ENCODE measurements at regions not wholly inside any gene's neighbourhood (a gene's known extent, or its start where the extent isn't known, plus 50 kb on each side); places are given as distances from the start of the nearest gene placed in this dataset.
A peak's percentile ranks its signal among the peaks of the same experiment; 100 is the strongest.
"Not testable (repeated sequence)": the region's sequence is repeated elsewhere in the genome, so short reads cannot be mapped to it uniquely, and the experiment has no call there.

DNA sequence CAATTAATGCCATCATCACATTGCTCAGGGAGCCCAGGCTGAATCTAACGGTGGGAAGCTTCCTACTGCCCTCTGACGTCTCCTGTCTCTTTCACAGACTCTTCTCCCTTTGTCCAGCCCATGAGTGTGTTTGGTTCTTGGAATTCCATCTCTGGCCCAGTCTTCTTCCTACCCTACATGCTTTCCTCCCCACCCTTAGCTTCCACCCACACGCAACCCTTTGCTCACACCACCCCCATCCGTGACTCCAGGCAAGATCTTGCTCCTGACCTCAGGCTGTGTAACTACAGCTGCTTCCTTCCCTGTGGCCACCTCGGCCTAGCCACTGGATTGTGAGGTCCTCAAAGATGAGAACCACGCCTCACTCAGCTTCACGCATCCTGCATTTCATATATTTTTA, 72.3 kb upstream of the THBS1 start:
- H2AFZ ChIP-seq (ENCODE audit: low read length, unreplicated experiment), result no peak overlapping the region
- no peak overlapping the region for H3K27ac ChIP-seq (ENCODE audit: low read depth, low read length)
- H3K4me1 ChIP-seq (ENCODE audit: control insufficient read depth, insufficient read depth, low read length, unreplicated experiment), result peaks cover 25% of the 10 kb centered on the region
- H3K36me3 ChIP-seq (ENCODE audit: insufficient read depth, low read length), result no peaks in the 10 kb centered on the region
- H3K79me2 ChIP-seq (ENCODE audit: control insufficient read depth, insufficient read depth, low read length, unreplicated experiment), result no peaks in the 10 kb centered on the region
- H3K27me3 ChIP-seq (ENCODE audit: insufficient read depth, low read length), result no peaks in the 10 kb centered on the region
- no peak overlapping the region for H3K4me3 ChIP-seq (ENCODE audit: low read depth, low read length)

DNA sequence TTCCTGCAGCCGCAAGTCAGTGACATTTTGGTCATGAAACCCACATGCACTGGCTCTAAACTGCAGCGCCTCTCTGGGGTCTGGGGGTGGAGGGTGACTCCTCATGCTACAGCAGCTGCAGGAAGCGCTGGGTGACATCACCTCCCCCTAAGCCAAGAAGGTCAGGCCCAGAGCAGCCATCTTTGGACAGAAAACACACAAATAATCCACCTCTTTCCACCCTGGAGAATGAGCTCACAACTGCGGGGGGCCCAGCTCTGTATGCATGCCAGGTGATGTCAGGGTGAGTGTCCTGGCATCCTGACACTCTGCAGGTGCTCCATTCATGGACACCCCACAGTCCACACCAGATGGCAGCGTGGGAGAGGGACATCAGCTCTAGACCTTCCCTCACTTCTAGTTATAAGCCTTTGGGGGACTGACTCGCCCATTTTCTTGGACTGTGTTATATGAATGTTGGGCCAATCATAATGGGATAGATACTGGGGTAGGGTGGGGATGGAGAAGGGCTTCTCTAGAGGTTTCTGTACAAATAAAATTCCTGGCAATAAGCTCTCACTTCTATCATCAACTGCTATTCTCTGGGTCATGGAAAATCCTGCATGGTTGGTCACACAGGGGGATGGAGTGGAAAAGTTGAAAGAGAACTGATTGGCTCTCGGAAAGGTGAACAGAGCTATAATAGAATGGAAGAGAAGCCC, 70.7 kb upstream of the THBS1 start:
- peaks cover 15% of the 10 kb centered on the region for H3K4me1 ChIP-seq (ENCODE audit: control insufficient read depth, insufficient read depth, low read length, unreplicated experiment)
- no peaks in the 10 kb centered on the region for H3K36me3 ChIP-seq (ENCODE audit: insufficient read depth, low read length)

GRCh38 chr15:39511000-39511915, 69.6 kb upstream of the THBS1 start:
- Histone ChIP-seq H3K79me2 (ENCODE audit: control insufficient read depth, insufficient read depth, low read length, unreplicated experiment) (no peaks in the 10 kb centered on the region), H2AFZ (ENCODE audit: low read length, unreplicated experiment) (no peak overlapping the region), H3K36me3 (ENCODE audit: insufficient read depth, low read length) (no peaks in the 10 kb centered on the region), H3K27ac (ENCODE audit: low read depth, low read length) (no peak overlapping the region), H3K27me3 (ENCODE audit: insufficient read depth, low read length) (peaks cover under 1% of the 10 kb centered on the region; the same call in 1 of the 2 replicates), H3K4me1 (ENCODE audit: control insufficient read depth, insufficient read depth, low read length, unreplicated experiment) (peaks cover 14% of the 10 kb centered on the region), H3K4me3 (ENCODE audit: low read depth, low read length) (peak overlapping the region; percentile 47; the same call in 1 of the 2 replicates)

More for the DNA sequence above, 70.7 kb upstream of the THBS1 start:
- H3K4me3 ChIP-seq (ENCODE audit: low read depth, low read length), result no peak overlapping the region
- H2AFZ ChIP-seq (ENCODE audit: low read length, unreplicated experiment), result no peak overlapping the region
- H3K79me2 ChIP-seq (ENCODE audit: control insufficient read depth, insufficient read depth, low read length, unreplicated experiment), result no peaks in the 10 kb centered on the region
- no peaks in the 10 kb centered on the region for H3K27me3 ChIP-seq (ENCODE audit: insufficient read depth, low read length)
- H3K27ac ChIP-seq (ENCODE audit: low read depth, low read length), result no peak overlapping the region

DNA sequence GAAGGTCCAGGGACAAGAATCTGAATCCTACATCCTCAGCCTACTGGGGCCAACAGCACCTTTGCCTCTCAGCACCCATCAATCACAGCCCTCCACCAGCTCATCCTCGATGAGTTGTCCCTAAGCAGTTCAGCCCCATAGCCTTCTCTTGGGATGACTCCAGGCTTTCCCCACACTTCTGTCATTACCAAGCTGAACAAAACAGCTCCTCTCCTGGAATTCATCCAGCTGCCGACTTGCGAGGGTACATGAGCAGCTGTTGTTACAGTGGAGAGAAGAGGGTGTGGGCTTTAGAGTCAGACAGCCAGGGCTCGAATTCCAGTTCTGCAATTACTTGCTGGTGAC, 69.0 kb upstream of the THBS1 start:
- Histone ChIP-seq H3K36me3 (ENCODE audit: insufficient read depth, low read length) (no peaks in the 10 kb centered on the region), H3K4me1 (ENCODE audit: control insufficient read depth, insufficient read depth, low read length, unreplicated experiment) (peaks cover 14% of the 10 kb centered on the region), H2AFZ (ENCODE audit: low read length, unreplicated experiment) (no peak overlapping the region), H3K79me2 (ENCODE audit: control insufficient read depth, insufficient read depth, low read length, unreplicated experiment) (no peaks in the 10 kb centered on the region), H3K4me3 (ENCODE audit: low read depth, low read length) (peak overlapping the region; percentile 47; the same call in 1 of the 2 replicates), H3K27ac (ENCODE audit: low read depth, low read length) (no peak overlapping the region), H3K27me3 (ENCODE audit: insufficient read depth, low read length) (peaks cover 7% of the 10 kb centered on the region)

DNA sequence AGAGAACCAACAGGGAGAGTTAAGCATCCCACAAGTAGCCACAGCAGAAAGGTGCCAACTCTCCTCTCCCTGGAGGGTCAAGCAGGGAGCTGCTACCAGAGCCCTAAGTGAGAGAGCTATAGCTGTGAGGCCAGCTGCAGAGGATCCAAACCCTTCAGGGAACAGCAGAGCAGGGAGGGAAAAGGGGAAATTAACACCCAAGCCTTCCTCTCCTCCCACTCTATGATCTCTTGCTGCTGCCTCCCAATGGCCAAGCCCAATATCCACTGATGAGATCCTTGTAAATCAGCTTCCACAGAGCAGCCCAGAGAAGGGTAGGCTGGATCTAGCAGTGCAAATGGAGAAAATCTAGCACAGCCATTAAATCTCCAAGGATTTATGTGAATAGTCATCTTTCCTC, 68.2 kb upstream of the THBS1 start:
- Histone ChIP-seq H3K36me3 (ENCODE audit: insufficient read depth, low read length) (no peaks in the 10 kb centered on the region), H3K27me3 (ENCODE audit: insufficient read depth, low read length) (peaks cover 14% of the 10 kb centered on the region), H3K4me3 (ENCODE audit: low read depth, low read length) (no peak overlapping the region), H3K27ac (ENCODE audit: low read depth, low read length) (no peak overlapping the region), H3K4me1 (ENCODE audit: control insufficient read depth, insufficient read depth, low read length, unreplicated experiment) (peaks cover 14% of the 10 kb centered on the region), H3K79me2 (ENCODE audit: control insufficient read depth, insufficient read depth, low read length, unreplicated experiment) (no peaks in the 10 kb centered on the region), H2AFZ (ENCODE audit: low read length, unreplicated experiment) (no peak overlapping the region)

GRCh38 chr15:39513936-39514335, 66.9 kb upstream of the THBS1 start:
- Histone ChIP-seq H2AFZ (ENCODE audit: low read length, unreplicated experiment) (no peak overlapping the region), H3K27me3 (ENCODE audit: insufficient read depth, low read length) (peaks cover 27% of the 10 kb centered on the region), H3K79me2 (ENCODE audit: control insufficient read depth, insufficient read depth, low read length, unreplicated experiment) (no peaks in the 10 kb centered on the region), H3K36me3 (ENCODE audit: insufficient read depth, low read length) (no peaks in the 10 kb centered on the region), H3K27ac (ENCODE audit: low read depth, low read length) (no peak overlapping the region), H3K4me3 (ENCODE audit: low read depth, low read length) (no peak overlapping the region), H3K4me1 (ENCODE audit: control insufficient read depth, insufficient read depth, low read length, unreplicated experiment) (peaks cover 14% of the 10 kb centered on the region)

DNA sequence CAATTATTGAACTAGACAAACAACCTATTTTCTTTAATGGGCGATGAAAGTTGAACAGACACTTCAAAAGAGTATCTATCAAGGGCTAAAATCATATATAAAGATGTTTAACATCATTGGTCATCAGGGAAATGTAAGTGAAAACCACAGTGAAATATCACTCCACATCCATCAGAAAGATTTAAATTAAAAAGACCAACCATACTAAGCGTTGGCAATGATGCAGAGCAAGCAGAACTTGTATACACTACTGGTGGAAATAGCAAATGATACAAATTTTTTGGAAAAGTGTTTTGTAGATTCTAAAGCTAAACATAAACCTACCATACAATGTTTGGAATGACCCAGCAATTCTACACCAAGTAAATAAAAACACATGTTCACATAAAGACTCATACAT, 65.9 kb upstream of the THBS1 start:
- Histone ChIP-seq H3K79me2 (ENCODE audit: control insufficient read depth, insufficient read depth, low read length, unreplicated experiment) (no peaks in the 10 kb centered on the region), H3K4me1 (ENCODE audit: control insufficient read depth, insufficient read depth, low read length, unreplicated experiment) (peaks cover 14% of the 10 kb centered on the region), H2AFZ (ENCODE audit: low read length, unreplicated experiment) (no peak overlapping the region), H3K27ac (ENCODE audit: low read depth, low read length) (no peak overlapping the region), H3K36me3 (ENCODE audit: insufficient read depth, low read length) (no peaks in the 10 kb centered on the region), H3K4me3 (ENCODE audit: low read depth, low read length) (no peak overlapping the region), H3K27me3 (ENCODE audit: insufficient read depth, low read length) (peaks cover 31% of the 10 kb centered on the region)

GRCh38 chr15:39515765-39516164, 65.1 kb upstream of the THBS1 start:
- Histone ChIP-seq H3K27me3 (ENCODE audit: insufficient read depth, low read length) (peaks cover 31% of the 10 kb centered on the region), H3K4me1 (ENCODE audit: control insufficient read depth, insufficient read depth, low read length, unreplicated experiment) (peaks cover 13% of the 10 kb centered on the region), H2AFZ (ENCODE audit: low read length, unreplicated experiment) (no peak overlapping the region), H3K4me3 (ENCODE audit: low read depth, low read length) (no peak overlapping the region), H3K79me2 (ENCODE audit: control insufficient read depth, insufficient read depth, low read length, unreplicated experiment) (no peaks in the 10 kb centered on the region), H3K36me3 (ENCODE audit: insufficient read depth, low read length) (no peaks in the 10 kb centered on the region), H3K27ac (ENCODE audit: low read depth, low read length) (no peak overlapping the region)

DNA sequence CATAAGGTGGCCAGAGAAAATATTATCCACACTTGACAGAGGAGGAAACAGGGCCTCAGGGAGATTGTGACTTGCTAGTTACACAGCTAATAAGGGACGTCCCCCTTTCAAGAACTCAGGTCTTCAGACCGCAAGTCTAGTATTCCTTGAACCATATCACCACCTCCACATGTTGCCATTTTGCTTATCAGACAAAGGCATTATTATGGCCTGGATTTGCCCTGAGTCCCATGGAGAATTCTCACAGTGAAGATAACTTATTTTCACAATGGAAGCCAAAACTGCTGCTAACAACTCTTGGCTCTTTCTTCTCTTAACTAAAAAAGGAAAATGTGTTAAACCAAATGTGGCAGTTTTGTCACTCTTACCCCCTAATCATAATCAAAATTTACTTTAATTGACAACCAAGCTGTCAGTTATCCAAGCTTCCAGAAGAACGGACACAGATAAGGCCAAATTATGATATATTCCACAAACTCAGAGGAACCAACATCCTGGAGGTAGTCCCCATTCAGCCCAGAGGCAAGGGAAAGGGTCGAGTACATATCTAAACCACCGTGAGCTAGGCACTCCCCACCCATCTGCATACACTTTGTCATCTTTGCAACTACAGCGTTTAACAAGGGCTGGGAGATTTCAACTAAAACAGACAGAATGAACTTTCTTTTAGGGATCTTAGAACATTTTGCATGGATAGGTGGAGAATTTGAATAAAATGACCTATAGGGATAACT, 63.6 kb upstream of the THBS1 start:
- Histone ChIP-seq H2AFZ (ENCODE audit: low read length, unreplicated experiment) (no peak overlapping the region), H3K79me2 (ENCODE audit: control insufficient read depth, insufficient read depth, low read length, unreplicated experiment) (no peaks in the 10 kb centered on the region), H3K4me1 (ENCODE audit: control insufficient read depth, insufficient read depth, low read length, unreplicated experiment) (no peaks in the 10 kb centered on the region), H3K27ac (ENCODE audit: low read depth, low read length) (no peak overlapping the region), H3K4me3 (ENCODE audit: low read depth, low read length) (no peak overlapping the region), H3K36me3 (ENCODE audit: insufficient read depth, low read length) (no peaks in the 10 kb centered on the region), H3K27me3 (ENCODE audit: insufficient read depth, low read length) (peaks cover 31% of the 10 kb centered on the region)

GRCh38 chr15:39523968-39524367, 56.9 kb upstream of the THBS1 start:
- peaks cover 11% of the 10 kb centered on the region; the same call in 1 of the 2 replicates for H3K27me3 ChIP-seq (ENCODE audit: insufficient read depth, low read length)
- H3K4me3 ChIP-seq (ENCODE audit: low read depth, low read length); H3K36me3 ChIP-seq (ENCODE audit: insufficient read depth, low read length); H3K27ac ChIP-seq (ENCODE audit: low read depth, low read length); H3K79me2 ChIP-seq (ENCODE audit: control insufficient read depth, insufficient read depth, low read length, unreplicated experiment); H3K4me1 ChIP-seq (ENCODE audit: control insufficient read depth, insufficient read depth, low read length, unreplicated experiment); H2AFZ ChIP-seq (ENCODE audit: low read length, unreplicated experiment): not testable (repeated sequence)

Measured in ACC112 (cell line).